ENCODE measurements at regions not wholly inside any gene's neighbourhood (a gene's known extent, or its start where the extent isn't known, plus 50 kb on each side); places are given as distances from the start of the nearest gene placed in this dataset.

- TF ChIP-seq TAF1 (IDR thresholded peaks at IDR 0.05; ENCODE audit: low read depth) = no peak
- TF ChIP-seq YY1 (IDR thresholded peaks at IDR 0.05; ENCODE audit: low read depth) = no peak
- no peak for TF ChIP-seq EP300 (IDR thresholded peaks at IDR 0.05; ENCODE audit: borderline replicate concordance)
- TF ChIP-seq EGR1 (IDR thresholded peaks at IDR 0.05) = no peak
Observed at GRCh38 chr10:10043083-10043482, 974.6 kb upstream of the CELF2 start.
